GM19025 (cell line): ENCODE measurements at regions not wholly inside any gene's neighbourhood (a gene's known extent, or its start where the extent isn't known, plus 50 kb on each side); places are given as distances from the start of the nearest gene placed in this dataset.

Experiments used
- ATAC-seq: cut with Tn5 transposase; IDR thresholded peaks from one replicate; pipeline ENCODE4 v1.9.1; 2021; ENCODE audit warnings: mild to moderate bottlenecking, low read depth, moderate library complexity; ENCODE audit not compliant: unreplicated experiment

DNA sequence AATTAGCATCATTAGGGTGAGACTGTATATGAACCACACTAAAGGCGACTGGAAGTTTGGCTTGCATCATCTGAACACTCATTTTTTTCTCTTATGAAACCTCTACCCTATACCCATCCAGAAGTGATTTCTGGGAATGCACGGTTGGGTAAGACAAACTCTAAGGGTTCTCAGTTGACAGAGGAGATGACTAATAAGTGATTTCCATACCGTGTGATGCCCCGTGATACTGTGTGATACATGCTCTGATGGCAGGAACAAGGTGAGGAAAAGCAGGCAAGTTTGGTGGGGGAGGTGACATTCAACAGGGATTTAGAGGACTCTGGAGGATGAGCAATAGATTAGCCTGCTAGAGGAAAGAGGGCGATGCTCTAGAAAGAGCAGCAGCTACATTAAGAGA is 156.4 kb upstream of the CCL2 start:
- ATAC-seq, result no peak

DNA sequence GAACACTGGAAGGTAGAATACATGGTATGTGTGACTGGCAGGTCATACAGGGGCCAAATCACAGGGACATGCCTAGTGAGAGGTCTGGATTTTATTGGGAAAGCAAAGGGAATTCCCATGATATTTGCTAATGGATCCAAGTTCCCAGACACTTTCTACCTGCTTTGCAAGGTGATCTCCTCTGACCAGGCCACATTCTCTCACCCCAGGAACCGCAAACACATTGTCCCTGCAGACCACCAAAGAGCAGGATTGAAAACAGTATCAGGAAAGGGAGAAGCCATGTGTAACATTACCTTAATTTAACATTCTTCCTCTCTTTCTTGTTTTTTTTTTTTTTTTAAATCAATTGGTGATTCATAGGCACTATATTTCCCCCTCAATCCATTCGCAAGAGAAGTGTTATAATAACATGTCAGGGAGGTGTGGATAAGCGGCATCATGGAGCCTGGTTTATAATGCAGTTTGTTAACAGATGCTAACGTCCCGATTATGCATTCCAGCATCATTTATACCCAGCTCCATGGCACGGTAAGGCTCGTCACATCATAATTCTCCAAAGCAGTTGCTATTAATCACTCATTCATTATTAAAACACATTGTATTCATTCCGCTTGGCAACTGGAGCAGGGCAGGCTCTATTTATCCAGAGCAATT is 155.1 kb upstream of the CCL2 start:
- no peak for ATAC-seq

DNA sequence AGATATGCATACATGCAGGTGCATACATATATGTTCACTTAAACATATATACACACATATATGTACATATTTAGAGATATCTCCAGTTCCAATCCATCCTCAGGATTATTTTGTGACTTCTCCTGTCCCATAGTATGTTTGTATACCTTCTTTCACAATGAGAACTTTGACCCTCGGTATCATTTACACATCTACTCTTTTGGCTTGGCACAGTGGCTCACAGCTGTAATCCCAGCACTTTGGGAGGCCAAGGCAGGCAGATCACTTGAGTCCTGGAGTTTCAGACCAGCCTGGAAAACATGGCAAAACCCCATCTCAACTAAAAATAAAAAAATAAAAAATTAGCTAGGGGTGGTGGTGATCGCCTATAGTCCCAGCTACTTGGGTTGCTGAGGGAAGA is 148.1 kb upstream of the CCL2 start:
- ATAC-seq, result no peak

DNA sequence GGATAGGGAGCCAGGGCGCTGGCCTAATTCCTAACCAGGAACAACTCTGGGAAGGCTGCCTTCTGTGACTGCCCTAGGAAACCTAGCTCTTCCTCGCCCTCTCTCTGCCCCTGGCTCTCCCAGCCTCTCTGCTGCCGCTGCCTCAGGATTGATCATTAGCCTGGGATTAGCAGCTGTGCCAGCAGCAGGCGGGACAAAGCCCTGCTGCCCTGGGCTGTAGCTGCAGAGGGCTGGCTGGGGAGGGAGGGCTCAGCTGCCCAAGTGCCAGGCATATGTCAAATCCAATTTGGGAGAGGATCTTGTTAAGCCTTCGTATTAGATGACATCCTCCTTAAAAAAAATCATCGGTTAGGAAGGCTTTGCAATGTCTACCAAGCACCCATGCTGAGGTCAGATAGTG is 144.8 kb upstream of the CCL2 start:
- no peak for ATAC-seq

DNA sequence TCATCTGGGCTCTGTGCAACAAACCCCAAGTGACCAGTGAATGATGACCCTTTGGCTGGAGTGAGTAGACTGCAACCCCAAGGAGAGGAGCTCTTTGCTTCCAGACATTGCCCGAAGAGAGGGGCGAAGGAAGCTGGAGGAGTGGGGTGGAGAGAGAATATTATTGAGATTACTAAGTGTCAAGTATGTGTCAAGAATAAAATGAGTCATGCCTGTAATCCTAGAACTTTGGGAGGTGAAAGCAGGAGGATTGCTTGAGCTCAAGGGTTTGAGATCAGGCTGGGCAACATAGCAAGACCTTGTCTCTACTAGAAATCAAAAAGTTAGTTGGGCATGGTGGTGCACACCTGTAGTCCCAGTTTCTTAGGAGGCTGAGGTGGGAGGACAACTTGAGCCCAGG is 142.0 kb upstream of the CCL2 start:
- ATAC-seq, result no peak

DNA sequence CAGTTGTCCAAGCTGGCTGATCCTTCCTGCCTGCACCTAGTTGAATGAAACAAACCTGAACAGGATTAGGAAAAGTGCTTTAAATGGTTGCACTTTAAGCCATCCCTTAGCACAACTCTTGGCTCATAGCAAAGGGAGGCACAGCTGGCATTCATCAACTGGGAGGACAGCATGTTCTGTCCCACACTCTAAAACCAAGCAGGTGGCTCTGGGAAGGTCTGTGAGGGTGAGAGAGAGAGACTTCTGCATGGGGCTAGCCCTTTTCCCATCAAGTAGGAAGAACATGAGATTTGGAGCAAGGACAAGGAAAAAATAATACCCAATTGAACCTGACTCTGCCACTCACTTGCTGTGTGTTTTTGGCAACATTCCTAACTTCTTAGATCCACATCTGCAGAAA is 140.9 kb upstream of the CCL2 start:
- ATAC-seq, result no peak

DNA sequence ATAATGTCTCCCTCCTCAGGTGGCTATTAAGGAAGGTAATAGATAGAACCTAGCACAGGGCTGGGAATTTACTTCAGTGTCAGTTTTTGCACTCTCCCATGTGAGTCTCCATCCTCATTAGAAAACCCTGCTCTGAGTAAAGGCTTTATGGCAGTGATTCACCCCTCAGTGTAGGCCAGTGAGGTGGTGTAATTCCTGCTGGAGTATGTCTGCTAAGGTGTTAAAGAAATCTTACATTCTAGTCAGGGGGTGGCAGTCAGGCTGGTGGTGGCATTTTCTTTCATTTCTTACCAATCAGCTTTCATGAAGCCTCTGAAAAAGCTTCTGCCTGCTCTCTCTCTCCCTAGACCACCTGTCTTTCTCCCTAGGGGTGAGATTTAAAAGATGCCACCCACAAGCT is 138.8 kb upstream of the CCL2 start:
- ATAC-seq, result no peak

DNA sequence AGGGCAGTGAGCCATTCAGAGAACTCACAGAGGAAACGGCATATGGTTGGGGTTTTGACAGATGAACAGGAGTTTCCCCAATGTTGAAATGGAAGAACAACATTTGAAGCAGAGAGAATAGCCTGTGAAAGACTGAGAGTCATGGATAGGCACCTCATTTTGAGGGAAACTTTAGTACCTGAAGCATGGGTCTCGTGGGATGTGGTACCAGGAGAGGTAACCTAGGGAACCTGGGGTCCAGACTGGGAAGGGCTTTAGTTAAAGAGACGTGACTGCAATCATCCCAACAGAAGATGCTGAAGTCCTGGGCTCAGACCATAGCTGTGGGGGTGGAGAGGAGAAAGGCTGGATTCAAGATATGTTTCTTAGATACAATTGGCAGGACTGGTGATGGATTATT is 137.8 kb upstream of the CCL2 start:
- no peak for ATAC-seq

DNA sequence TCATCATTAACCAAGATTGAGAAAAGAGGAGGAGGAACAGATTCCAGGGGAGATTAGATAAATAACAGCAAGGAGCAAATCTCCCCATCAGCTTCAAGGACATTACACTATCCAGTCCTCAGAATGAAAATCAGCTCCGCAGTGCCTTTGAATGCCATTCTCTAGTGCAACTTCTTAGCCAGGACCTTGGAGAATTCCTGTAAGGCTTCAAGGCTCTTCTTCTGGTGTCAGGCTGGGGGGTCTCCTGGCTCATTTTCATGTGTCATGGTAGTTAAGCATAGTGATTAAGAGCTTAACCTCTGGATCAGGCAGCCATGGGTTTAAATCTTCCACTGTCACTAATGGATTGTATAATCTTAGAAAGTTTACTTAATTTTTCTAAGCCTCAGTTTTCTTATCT is 137.3 kb upstream of the CCL2 start:
- no peak for ATAC-seq

DNA sequence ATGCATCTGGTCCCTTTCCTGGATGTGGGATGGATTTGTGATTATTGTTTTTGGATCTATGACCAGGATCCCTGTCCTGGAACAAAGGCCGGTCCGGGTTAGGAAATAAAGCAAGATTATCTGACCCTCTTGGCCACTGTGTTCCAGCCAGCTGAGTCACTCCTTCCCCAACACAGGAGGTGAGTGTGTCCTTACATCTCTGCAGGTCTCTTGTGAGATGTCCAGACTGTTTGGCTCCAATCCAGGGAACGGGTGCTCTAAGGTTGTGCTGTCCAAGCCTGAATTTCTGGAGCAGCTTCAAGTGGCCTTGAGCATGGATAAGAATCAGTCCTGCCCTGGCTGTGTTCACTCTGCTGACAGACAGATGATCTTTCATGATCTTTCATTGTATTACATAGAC is 136.5 kb upstream of the CCL2 start:
- ATAC-seq, result no peak

DNA sequence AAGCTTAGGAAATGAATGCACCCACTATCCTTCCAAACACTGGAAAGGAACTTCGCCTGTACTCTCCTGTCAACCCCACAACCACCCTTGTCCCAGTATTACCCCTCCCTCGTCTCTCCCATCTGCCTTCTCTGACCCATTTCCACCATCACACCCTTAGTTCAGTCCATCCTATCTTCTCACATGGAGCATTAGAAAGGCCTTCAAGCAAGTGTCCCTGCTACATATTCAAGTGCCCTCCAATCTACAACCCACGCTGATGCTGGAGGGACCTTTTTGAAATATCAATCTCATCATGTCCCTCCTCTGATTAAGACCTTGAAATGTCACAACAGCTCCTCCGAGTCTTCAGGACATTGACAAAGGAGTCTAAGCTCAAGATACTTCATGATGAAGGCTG is 133.8 kb upstream of the CCL2 start:
- no peak for ATAC-seq

DNA sequence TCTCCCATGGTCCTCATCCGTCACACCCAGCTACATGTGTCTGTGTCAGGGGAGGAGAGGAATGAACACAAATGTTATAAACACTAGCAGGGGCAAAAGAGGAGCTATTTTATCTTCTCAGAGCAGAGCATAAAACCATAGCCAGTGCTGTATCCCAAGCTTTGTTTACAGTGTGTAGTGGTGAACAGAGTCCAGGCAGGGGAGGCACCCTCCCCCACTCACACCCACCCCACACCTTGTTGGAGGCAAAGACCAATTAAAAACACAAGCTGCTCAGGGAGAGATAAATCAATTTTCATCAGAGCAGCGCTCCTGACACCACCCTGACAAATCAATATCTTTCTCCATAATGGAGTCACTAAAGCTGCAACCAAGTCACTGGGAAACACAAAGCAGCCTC is 132.6 kb upstream of the CCL2 start:
- no peak for ATAC-seq

DNA sequence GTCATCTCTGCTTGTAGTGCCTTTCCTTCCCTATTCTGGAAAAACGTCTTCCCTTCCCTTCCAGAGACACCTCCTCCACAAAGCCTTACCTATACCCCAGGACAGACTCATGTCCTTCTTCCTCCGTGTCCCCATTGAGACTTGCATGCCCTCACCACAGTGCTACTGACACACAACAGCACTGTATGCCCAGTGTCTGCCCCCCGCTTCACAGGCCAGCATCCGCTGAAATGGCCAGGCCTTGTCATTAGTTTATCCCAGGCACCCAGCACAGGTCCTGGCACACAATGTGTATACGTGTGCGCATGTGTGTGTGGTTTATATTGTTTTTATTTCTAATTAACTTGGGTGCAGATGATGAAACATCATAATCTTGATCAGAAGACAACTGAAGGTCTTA is 130.1 kb upstream of the CCL2 start:
- ATAC-seq, result no peak

DNA sequence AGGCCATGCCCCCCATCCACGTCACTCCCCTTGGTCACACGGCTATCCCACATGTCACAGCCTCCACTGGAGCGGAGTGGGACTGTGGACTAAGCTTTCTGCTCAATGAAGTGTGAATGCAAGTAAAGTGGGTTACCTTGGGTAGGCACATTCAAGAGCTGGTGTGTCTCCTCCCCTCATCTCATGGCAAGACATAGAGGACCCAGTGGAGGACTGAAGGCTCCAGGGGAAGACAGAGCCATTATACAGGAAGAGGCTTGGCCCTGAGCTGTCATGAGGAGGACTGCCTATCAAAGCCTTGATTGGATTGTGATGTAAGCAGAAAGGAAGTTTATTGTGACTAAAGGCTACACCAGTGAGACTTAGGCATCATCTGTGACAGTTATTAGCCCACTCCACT is 129.2 kb upstream of the CCL2 start:
- no peak for ATAC-seq

DNA sequence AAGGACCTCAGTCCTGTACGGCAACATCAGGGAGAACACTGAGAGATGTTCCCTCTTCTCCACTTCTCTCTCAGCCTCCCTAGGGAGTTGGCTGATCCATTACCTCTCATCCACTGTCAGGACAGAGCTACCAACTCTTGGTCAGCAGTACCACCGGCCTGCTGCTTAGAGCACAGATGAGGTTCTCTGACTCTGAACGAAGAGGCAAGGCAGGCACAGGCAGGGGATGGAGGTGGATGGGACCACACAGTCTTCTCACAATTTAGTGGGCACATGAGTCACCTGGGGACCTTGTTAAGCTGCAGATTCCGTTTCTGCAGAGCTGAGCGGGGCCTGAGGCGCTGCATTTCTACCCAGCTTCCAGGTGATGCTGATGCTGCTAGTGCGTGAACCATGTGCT is 128.6 kb upstream of the CCL2 start:
- no peak for ATAC-seq

DNA sequence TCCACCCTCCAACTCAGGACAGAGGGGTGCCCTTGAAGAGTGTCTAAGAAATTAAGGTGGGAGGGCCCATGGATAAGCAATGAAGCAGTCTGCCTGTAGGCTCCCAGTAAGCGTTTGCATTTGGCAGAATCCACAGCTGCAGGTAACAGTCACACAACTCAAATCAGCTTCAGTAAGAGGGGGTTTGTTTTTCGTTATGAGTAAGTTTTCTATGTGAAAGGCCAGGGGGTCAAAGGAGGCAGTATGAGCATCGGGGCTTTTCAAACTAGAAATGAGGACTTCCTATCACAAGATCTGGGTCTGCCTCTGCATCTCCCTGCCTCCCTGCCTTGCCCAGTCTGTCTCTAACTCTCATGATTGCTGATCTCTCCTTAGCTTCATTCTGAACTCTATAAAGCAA is 128.1 kb upstream of the CCL2 start:
- no peak for ATAC-seq

DNA sequence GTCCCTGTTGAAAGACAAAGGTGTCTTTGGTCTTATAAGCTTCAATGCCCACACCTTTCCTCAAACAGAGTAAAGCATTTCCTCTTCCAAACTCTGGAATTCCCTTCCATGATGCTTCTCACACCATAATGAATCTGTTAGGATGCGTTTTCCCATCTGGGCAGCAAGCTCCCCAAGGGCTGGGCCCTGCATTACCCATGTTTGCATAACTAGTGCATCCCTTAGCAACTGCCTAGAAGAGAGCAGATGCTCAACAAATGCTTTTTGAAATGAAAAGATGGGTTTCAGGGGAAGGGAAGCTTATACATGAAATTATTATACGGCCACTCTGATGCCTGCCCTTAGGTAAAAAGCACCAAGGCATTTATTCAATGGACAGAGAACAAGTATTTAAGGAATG is 124.5 kb upstream of the CCL2 start:
- ATAC-seq, result no peak

DNA sequence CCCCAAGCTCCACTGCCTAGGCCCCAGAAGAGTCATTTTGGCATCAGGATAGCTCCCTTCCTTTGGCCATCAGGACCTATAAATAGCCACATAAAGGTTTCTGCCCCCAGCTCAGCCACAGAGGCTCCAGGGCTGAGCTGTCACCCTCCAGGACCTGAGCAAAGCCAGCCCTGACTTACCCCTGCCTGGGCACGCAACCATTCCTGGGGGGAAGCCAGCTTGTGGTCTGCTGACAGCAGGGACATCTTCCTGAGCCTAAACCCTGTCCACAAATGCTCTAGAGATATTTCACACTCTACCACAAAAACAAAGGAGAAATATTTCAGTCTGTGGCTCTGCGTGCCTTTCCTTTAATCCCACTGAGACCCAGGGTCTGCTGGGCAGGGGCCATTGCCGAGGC is 123.7 kb upstream of the CCL2 start:
- no peak for ATAC-seq

DNA sequence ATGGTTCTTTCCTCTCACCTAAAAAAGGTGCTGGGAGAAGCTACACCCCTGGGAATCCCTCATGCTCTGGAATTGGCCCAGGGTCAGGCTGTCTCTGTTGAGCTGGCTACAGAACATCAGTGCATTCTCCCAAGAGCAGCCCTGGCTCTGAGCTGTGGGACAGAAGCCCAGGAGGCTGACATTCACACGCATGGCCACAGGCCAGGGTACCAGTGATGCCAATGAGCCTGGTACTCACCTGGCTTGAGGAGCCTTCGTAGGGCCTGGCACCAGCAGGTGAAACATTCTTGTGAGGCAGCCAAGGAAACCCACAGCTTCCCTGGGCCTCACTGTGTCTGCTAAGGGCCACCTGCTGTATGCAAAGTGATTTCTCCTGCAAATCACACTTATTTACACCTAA is 121.7 kb upstream of the CCL2 start:
- ATAC-seq, result no peak

DNA sequence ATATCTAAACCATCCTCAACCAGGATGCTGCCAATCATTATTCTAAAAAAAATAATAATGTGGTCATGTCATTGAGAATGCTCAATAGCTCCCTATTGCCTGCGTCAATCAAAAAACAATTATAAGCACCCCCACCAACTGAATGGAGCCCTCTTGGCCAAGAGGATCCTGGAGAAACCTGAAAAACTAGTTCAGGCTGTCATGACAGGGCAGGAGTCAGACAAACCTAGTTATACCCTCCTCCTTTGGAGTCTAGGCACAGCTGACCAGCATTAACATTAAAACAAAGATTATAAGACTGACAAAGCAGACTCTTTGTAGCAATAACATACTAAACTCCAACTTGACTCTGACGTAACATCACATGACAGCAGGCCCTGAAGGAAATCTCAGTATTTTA is 119.2 kb upstream of the CCL2 start:
- ATAC-seq, result no peak

DNA sequence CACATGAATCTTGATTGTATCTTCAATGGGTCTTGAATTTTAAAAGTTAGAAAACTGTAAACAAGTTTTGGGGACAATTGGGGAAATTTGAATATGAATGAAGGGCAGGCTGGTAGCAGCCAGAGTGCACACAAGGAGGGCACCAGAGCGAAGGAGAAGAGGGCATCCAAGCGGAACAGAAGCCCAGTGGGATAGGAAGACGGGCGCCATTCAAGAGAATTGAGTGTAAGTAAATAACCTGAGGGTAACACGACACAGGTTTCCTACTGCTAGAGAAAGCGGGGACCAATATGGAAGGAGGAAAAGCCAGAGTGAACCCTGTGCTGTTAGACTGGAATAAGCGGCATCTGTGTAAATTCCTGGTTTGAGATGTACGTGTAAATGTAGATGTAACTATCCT is 115.1 kb upstream of the CCL2 start:
- no peak for ATAC-seq

DNA sequence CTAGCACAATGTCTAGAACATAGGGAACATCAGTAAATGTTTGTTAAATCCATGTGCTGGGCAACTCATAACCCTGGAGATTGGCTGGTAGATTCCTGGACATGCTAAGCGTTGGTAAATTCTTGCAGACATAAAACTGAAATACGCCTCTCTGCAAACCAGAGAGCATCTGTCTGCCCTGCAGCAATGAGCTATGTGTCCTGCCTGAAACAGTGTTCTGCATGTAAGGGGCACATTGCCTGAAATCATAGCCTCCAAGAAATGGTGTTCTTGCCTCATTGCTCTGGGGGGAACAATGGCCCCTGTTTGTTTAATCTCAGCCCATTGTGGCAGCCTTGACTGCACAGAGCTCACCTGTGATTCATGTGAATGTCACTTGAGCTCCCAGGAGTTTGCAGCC is 113.5 kb upstream of the CCL2 start:
- no peak for ATAC-seq

DNA sequence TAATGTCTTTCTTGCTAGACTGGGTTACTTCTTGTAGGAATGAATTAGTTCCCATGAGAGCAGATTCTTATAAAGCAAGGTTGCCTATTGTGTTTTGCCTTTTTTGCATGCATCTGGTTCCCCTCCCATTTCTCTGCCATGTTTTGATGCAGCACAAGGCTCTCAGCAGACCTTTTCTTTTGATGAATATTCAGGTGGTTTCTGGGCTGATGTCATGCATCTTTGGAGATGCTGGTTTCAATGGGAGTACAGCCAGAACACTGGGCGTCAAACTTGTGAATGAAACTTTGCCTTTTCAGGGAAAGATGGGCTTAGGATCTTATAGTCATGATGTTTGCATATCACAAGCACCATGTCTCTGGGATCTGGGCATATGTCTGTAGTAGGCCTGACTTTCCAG is 111.7 kb upstream of the CCL2 start:
- ATAC-seq, result no peak
